BLaER1 treated with 17β-estradiol and CSF1 and Interleukin-3, amounts not matched to agents 10 nM and 100 nM (cell line): ENCODE measurements at regions not wholly inside any gene's neighbourhood (a gene's known extent, or its start where the extent isn't known, plus 50 kb on each side); places are given as distances from the start of the nearest gene placed in this dataset.
A peak's percentile ranks its signal among the peaks of the same experiment; 100 is the strongest.

Experiments used
- H3K27ac ChIP-seq, 11 experiments: shearing (Covaris generic); formaldehyde crosslinking; 2 replicates each; pipeline ENCODE4 v1.8.1; 2022
- H3K27me3 ChIP-seq, 11 experiments: shearing (Covaris generic); formaldehyde crosslinking; 2 replicates each; pipeline ENCODE4 v1.8.1; 2022
- H3K36me3 ChIP-seq, 11 experiments: shearing (Covaris generic); formaldehyde crosslinking; 2 replicates each; pipeline ENCODE4 v1.8.1; 2022
- H3K4me1 ChIP-seq, 10 experiments: shearing (Covaris generic); formaldehyde crosslinking; 2 replicates each; pipeline ENCODE4 v1.8.1; 2022
- H3K4me2 ChIP-seq, 11 experiments: shearing (Covaris generic); formaldehyde crosslinking; 2 replicates each; pipeline ENCODE4 v1.8.1; 2022
- H3K4me3 ChIP-seq, 10 experiments: shearing (Covaris generic); formaldehyde crosslinking; 2 replicates each; pipeline ENCODE4 v1.8.1; 2022
- H3K9ac ChIP-seq, 11 experiments: shearing (Covaris generic); formaldehyde crosslinking; 2 replicates each; pipeline ENCODE4 v1.8.1; 2022
- H3K9me3 ChIP-seq, 11 experiments: shearing (Covaris generic); formaldehyde crosslinking; replicated peaks in 1 of 11; 2 replicates each; pipeline ENCODE4 v1.8.1; 2022
- H4K20me1 ChIP-seq, 11 experiments: shearing (Covaris generic); formaldehyde crosslinking; 2 replicates each; pipeline ENCODE4 v1.8.1; 2022
- Cebpa-rat ChIP-seq, 11 experiments: shearing (Covaris generic); IDR thresholded peaks; 2 replicates each; pipeline ENCODE4 v1.8.1; 2022

DNA sequence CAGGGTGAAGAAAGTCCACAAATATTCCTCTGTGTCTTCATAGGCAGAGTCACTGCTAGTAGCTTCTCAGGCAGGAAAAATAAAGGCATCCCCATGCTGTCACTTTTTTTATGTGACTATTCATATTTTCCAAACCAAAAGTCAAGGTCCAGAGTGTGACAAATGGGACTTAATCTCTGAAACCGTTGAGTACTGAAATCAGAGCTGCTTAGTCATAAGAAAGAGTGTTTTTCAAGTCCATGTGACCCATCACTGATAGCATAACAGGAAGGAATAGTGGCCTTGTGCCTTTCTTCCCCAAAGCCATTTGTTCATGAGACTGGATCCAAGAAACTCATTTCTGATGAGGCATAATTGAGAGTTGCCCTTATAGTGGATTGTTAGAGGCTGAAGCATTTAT is 210.3 kb upstream of the TSHZ2 start:
- TF ChIP-seq Cebpa-rat (IDR thresholded peaks at IDR 0.05), result no peak
- Histone ChIP-seq H3K4me2 (0 out of 22 replicates have a peak overlapping the region, but pooled peaks of 1 of the 11 experiments have one; percentile 18), H3K27ac (no peak overlapping the region), H3K9ac (no peak overlapping the region), H4K20me1 (no peaks in the 10 kb centered on the region), H3K4me3 (no peak overlapping the region), H3K36me3 (no peaks in the 10 kb centered on the region), H3K4me1 (0 out of 20 replicates have a peak, but pooled peaks cover 0 to 4% (median 0%) of the 10 kb centered on the region in 10 experiments), H3K27me3 (no peaks in the 10 kb centered on the region), H3K9me3 (peaks cover 0 to 11% (median 0%) of the 10 kb centered on the region in 11 experiments; a peak in 5 of 22 replicates)

DNA sequence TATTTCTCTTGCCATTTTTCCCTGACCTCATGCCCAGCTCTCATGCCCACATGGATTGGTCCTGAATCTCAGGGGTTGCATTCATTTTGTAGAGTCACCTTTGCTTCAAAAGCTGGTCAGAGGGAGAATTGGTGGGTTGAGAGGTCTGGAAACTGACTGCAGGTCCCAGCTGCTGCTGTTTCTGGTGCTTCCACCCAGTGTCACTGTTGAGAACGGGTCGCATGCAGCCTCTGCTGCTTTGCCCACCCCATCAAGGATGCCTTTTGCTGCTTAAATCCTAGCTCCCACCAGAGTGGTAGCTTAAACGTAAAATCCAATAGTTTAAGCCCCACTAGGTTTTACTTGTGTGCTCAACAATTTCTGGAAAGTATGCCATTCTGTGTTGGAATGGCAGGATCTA is 211.4 kb upstream of the TSHZ2 start:
- no peak overlapping the region for H3K4me3 ChIP-seq
- no peak for TF ChIP-seq Cebpa-rat (IDR thresholded peaks at IDR 0.05)
- no peaks in the 10 kb centered on the region for H3K27me3 ChIP-seq
- peaks cover 0 to 11% (median 0%) of the 10 kb centered on the region in 11 experiments; a peak in 5 of 22 replicates for H3K9me3 ChIP-seq
- no peak overlapping the region for H3K4me2 ChIP-seq
- H3K36me3 ChIP-seq, result no peaks in the 10 kb centered on the region
- 0 out of 20 replicates have a peak, but pooled peaks cover 0 to 4% (median 0%) of the 10 kb centered on the region in 10 experiments for H3K4me1 ChIP-seq
- H3K27ac ChIP-seq, result no peak overlapping the region
- H4K20me1 ChIP-seq, result no peaks in the 10 kb centered on the region
- H3K9ac ChIP-seq, result no peak overlapping the region

DNA sequence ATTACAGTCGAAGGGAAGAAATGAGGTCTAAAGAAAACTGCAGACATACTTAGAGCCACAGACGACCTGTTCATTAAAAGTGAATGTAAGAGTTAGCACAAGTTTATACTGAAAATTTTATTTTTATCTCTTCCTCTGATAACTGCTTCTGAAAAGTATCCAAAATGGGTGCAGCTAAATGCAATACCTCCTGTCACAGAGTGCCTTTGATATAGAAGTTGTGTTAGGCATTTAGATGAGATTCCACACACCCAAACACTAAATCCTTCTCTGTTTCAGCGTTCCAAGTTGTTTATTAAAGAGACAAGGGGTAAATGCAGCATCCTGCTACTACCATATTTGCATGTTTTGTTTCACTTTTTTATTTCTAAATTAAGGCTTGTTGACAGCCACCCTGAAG is 214.7 kb upstream of the TSHZ2 start:
- H3K27me3 ChIP-seq, result no peaks in the 10 kb centered on the region
- H3K36me3 ChIP-seq, result no peaks in the 10 kb centered on the region
- no peak overlapping the region for H3K27ac ChIP-seq
- H3K9me3 ChIP-seq, result peaks cover 0 to 18% (median 8%) of the 10 kb centered on the region in 11 experiments; a peak in 10 of 22 replicates
- no peak overlapping the region for H3K9ac ChIP-seq
- no peak overlapping the region for H3K4me2 ChIP-seq
- TF ChIP-seq Cebpa-rat (IDR thresholded peaks at IDR 0.05), result no peak
- H3K4me3 ChIP-seq, result no peak overlapping the region
- H4K20me1 ChIP-seq, result no peaks in the 10 kb centered on the region
- 0 out of 20 replicates have a peak, but pooled peaks cover 0 to 4% (median 0%) of the 10 kb centered on the region in 10 experiments for H3K4me1 ChIP-seq

DNA sequence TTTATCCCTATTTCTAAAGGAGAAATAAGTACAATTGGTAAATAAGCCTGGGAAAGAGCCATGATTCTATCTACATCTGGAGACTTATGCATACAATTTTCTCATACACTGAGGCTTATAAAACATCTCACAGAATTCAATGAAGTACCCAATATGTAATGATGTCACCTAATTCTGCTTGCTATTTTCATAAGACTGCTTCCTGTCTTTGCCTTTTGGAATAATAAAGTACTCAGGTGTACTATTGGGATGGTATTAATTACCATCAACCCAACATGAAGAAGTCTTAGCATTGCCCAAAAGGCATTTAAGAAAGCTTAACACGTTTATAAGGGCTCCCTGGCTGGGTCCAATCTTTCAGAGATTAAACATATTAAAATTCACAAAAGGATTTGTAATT is 216.4 kb upstream of the TSHZ2 start:
- Histone ChIP-seq H3K9me3 (peaks cover 0 to 12% (median 6%) of the 10 kb centered on the region in 11 experiments; a peak in 8 of 22 replicates), H3K27me3 (no peaks in the 10 kb centered on the region), H3K4me3 (no peak overlapping the region), H3K4me2 (no peak overlapping the region), H4K20me1 (no peaks in the 10 kb centered on the region), H3K9ac (no peak overlapping the region), H3K27ac (no peak overlapping the region), H3K36me3 (no peaks in the 10 kb centered on the region), H3K4me1 (no peaks in the 10 kb centered on the region)
- no peak for TF ChIP-seq Cebpa-rat (IDR thresholded peaks at IDR 0.05)

DNA sequence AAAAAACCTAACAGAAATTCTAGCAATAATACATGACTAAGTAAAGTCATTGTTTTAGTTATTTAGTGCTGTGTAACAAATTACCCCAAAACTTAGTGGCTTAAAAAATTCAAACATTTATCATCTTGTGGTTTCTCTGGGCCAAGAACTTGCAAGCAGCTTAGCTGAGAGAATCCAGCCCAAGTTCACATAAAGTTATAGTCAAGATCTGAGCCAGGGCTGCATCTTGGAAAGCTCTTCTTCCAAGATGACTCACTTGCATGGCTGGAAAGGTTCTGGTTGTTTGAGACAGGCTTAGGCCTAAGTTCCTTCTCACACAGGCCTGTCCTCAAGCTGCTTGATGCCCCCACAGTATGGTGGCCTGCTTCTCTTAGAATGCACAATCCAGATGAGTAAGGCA is 217.8 kb upstream of the TSHZ2 start:
- TF ChIP-seq Cebpa-rat (IDR thresholded peaks at IDR 0.05), result no peak
- Histone ChIP-seq H3K4me2 (no peak overlapping the region), H3K4me3 (no peak overlapping the region), H3K9ac (no peak overlapping the region), H3K4me1 (no peaks in the 10 kb centered on the region), H3K36me3 (no peaks in the 10 kb centered on the region), H3K27me3 (no peaks in the 10 kb centered on the region), H3K27ac (no peak overlapping the region), H3K9me3 (peaks cover 0 to 13% (median 6%) of the 10 kb centered on the region in 11 experiments; a peak in 8 of 22 replicates), H4K20me1 (no peaks in the 10 kb centered on the region)

DNA sequence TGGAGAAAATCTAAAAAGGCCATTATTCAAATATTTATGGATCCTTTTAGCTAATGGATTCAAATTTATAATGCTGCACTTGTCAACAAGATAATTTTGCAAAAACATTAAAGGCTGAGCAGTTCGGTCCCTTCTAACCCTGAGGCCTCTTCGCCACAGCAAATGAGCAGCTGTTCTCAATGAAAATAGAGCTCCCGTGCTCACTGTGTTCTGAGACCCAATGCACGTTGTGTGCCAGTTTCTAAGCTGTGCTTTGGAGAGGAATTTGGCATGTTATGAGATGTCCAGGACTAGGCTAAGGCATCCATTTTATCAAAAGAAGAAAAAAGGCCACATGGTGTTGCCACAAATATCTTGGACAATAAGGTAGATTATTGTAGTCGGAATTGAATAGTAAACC is 220.1 kb upstream of the TSHZ2 start:
- Histone ChIP-seq H3K27ac (no peak overlapping the region), H3K9ac (no peak overlapping the region), H3K4me1 (no peaks in the 10 kb centered on the region), H3K4me3 (no peak overlapping the region), H3K9me3 (peaks cover 0 to 13% (median 6%) of the 10 kb centered on the region in 11 experiments; a peak in 8 of 22 replicates), H3K4me2 (no peak overlapping the region), H4K20me1 (no peaks in the 10 kb centered on the region), H3K27me3 (no peaks in the 10 kb centered on the region), H3K36me3 (no peaks in the 10 kb centered on the region)
- no peak for TF ChIP-seq Cebpa-rat (IDR thresholded peaks at IDR 0.05)

DNA sequence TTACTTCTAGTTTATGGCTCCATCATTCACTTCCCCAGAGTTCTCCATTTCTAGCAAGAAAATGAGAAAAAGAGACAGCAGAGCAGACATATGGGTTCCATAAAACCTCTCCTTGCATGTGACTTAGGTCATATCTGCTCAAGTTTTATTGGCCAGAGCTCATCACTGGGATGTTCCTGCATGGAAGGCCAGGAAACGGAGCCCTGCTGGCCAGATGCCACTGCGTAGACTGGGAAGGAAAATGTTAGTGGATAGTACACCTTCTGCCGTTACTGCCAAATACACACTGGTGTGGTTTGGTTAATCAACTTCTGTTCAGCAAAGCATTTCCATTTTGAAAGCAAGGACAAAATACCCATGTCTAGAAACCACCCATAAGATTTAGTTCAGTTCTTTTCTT is 220.6 kb upstream of the TSHZ2 start:
- H3K36me3 ChIP-seq, result no peaks in the 10 kb centered on the region
- no peaks in the 10 kb centered on the region for H4K20me1 ChIP-seq
- no peak for TF ChIP-seq Cebpa-rat (IDR thresholded peaks at IDR 0.05)
- no peaks in the 10 kb centered on the region for H3K4me1 ChIP-seq
- H3K9ac ChIP-seq, result no peak overlapping the region
- peaks cover 0 to 13% (median 6%) of the 10 kb centered on the region in 11 experiments; a peak in 8 of 22 replicates for H3K9me3 ChIP-seq
- H3K27me3 ChIP-seq, result no peaks in the 10 kb centered on the region
- no peak overlapping the region for H3K4me3 ChIP-seq
- H3K4me2 ChIP-seq, result no peak overlapping the region
- H3K27ac ChIP-seq, result no peak overlapping the region

DNA sequence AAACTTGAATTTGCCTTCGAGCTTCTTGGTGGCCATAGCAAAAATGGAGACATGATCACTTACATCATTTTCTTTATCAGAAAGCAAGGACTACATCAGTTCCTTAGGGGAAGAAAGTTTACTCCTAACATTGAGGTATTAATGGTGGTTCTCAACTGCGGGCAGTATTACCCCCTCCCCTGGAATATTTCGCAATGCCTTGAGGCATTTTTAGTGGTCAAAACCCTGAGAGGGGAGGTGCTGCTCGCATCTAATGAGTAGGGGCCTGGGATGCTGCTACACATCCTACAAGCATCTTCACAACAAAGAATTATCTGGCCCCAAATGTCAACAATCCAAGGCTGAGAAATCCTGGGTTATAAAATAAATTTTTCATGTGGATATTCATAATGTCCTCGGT is 222.2 kb upstream of the TSHZ2 start:
- H3K4me1 ChIP-seq, result no peaks in the 10 kb centered on the region
- no peaks in the 10 kb centered on the region for H3K36me3 ChIP-seq
- no peaks in the 10 kb centered on the region for H3K27me3 ChIP-seq
- H3K27ac ChIP-seq, result no peak overlapping the region
- no peak overlapping the region for H3K4me2 ChIP-seq
- no peak overlapping the region for H3K4me3 ChIP-seq
- no peak overlapping the region for H3K9ac ChIP-seq
- TF ChIP-seq Cebpa-rat (IDR thresholded peaks at IDR 0.05), result peak in 4 of 11 experiments; percentile 20 to 73 (median 42); a peak in 4 of 22 replicates
- H3K9me3 ChIP-seq, result peaks cover 0 to 12% (median 6%) of the 10 kb centered on the region in 11 experiments; a peak in 8 of 22 replicates
- H4K20me1 ChIP-seq, result no peaks in the 10 kb centered on the region

DNA sequence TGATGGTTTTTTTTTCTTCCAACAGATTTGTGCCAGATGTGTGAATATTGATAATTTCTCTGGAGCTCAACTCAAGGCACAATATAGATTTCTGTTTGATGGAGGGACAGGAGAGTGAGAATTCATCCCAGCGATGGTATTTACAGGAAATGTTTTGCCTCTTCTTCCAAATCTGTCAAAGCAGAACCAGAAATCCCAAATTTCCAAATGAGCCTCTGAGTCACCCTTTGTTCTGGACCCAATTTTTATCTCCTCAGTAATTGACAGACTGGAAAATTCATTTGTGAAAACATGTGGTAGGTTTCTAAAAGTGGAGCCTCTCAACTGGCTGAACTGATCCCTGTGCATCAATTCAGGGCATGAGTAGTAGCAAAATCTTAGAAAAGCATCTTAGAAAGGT is 223.2 kb upstream of the TSHZ2 start:
- Histone ChIP-seq H3K9me3 (peaks cover 0 to 5% (median 3%) of the 10 kb centered on the region in 11 experiments; a peak in 6 of 22 replicates), H4K20me1 (no peaks in the 10 kb centered on the region), H3K9ac (no peak overlapping the region), H3K27ac (no peak overlapping the region), H3K4me2 (no peak overlapping the region), H3K27me3 (no peaks in the 10 kb centered on the region), H3K36me3 (no peaks in the 10 kb centered on the region), H3K4me1 (no peaks in the 10 kb centered on the region), H3K4me3 (no peak overlapping the region)
- TF ChIP-seq Cebpa-rat (IDR thresholded peaks at IDR 0.05), result no peak

DNA sequence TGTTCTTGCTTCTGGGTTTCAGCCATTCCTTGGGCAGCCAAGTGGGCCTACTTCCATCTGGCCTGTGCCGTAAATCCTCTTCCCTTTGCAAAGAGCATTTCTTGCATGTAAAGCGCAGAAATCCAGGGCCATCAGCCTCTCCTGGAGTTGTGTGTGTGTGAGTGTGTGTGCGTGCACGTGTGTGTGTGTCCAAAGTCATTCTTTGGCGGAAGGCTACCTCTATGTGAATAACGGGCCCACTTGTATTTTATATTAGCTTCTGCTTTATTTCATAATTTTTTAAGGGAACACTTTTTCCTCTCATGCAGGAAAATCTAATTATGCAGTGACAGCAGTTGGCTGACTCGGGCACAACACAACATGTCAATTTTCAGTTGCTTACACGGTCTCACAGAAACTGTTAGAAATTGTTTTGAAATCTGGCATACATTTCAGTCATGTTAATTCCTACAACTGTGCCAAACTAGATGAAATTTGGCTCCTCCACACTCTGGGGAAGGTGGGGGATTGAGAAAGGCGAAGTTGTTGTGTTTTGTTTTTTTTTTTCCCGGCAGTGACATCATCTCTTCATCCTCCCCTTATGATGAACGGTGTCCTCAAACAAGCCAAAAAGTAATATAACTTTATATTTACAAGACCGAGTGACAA is 223.7 kb upstream of the TSHZ2 start:
- H3K9ac ChIP-seq, result no peak overlapping the region
- H4K20me1 ChIP-seq, result no peaks in the 10 kb centered on the region
- H3K4me3 ChIP-seq, result no peak overlapping the region
- H3K36me3 ChIP-seq, result no peaks in the 10 kb centered on the region
- H3K9me3 ChIP-seq, result peaks cover 0 to 5% (median 0%) of the 10 kb centered on the region in 11 experiments; a peak in 1 of 22 replicates
- no peaks in the 10 kb centered on the region for H3K27me3 ChIP-seq
- H3K4me2 ChIP-seq, result no peak overlapping the region
- no peak overlapping the region for H3K27ac ChIP-seq
- H3K4me1 ChIP-seq, result no peaks in the 10 kb centered on the region
- no peak for TF ChIP-seq Cebpa-rat (IDR thresholded peaks at IDR 0.05)
